ENCODE measurements at regions not wholly inside any gene's neighbourhood (a gene's known extent, or its start where the extent isn't known, plus 50 kb on each side); places are given as distances from the start of the nearest gene placed in this dataset.

DNA sequence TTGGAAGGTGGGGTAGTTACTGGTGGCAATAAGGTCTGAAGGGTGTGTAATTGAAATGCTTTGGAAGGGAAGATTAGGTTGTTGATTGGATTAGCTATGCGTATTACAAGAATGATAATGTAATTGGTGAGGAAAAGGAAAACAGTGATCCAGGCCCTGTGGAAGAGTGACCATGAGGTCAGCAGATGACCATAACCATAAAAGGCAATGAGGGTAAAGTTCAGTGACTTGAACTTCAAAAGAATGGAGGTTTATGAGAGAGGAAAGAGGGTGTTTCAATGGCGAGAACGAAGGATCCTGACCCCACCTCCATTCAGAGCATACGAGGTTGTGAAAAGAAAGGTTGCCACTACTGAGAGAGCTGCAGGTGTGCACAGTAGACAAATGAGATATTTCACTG is 439.7 kb downstream of the CCSER2 start:
- H3K9me1 ChIP-seq (ENCODE audit: insufficient read depth, low read length) = no peaks in the 10 kb centered on the region
- peaks cover 15% of the 10 kb centered on the region; the same call in 1 of the 2 replicates for H3K9me3 ChIP-seq (ENCODE audit: control insufficient read depth, insufficient read depth, low read length)
- H3K27me3 ChIP-seq (ENCODE audit: control insufficient read depth, insufficient read depth, low read length) = no peaks in the 10 kb centered on the region
- H3K9ac ChIP-seq (ENCODE audit: low read depth, low read length) = no peak overlapping the region
- no TSS peak for BruUV-seq (replicated peaks)
- no peak overlapping the region for H2AK5ac ChIP-seq (ENCODE audit: low read depth, low read length)
- H4K20me1 ChIP-seq (ENCODE audit: insufficient read depth, low read length) = no peaks in the 10 kb centered on the region
- no peak overlapping the region for H3K18ac ChIP-seq (ENCODE audit: low read depth, low read length)
- no peak overlapping the region for H2BK15ac ChIP-seq (ENCODE audit: low read depth, low read length)
- WGBS, 2 experiments (ENCODE audit: extremely low coverage in 2 of 2, insufficient read length in 1 of 2) = 100% methylated on average over 1 of the region's 4 CpGs
- POLR2A ChIA-PET (ENCODE audit: unreplicated experiment) = no interaction called here
- H4K8ac ChIP-seq (ENCODE audit: low read depth in 2 of 2, low read length in 2 of 2) = no peak overlapping the region
- H3K79me1 ChIP-seq (ENCODE audit: low read depth in 1 of 2, low read length in 2 of 2) = no peaks in the 10 kb centered on the region
- H2BK120ac ChIP-seq (ENCODE audit: low read depth, low read length) = no peak overlapping the region
- no peaks in the 10 kb centered on the region for H3K4me1 ChIP-seq (ENCODE audit: control insufficient read depth, insufficient read depth, low read length)
- no peak for DNase-seq
- no peak overlapping the region for H4K91ac ChIP-seq (ENCODE audit: insufficient read depth, low read depth, low read length)
- H3K4ac ChIP-seq (ENCODE audit: low read depth, low read length) = no peak overlapping the region
- in situ Hi-C loops (cut with MboI; ENCODE audit: low sequenced_read_pairs) = no loop called here
- H3K56ac ChIP-seq (ENCODE audit: extremely low read depth, insufficient read depth, low read length) = no peak overlapping the region
- no peak overlapping the region for H2BK5ac ChIP-seq (ENCODE audit: low read depth, low read length, poor library complexity, severe bottlenecking)
- dilution Hi-C loops (cut with HindIII; ENCODE audit: low sequenced_read_pairs, unreplicated experiment) = no loop called here
- intact Hi-C loops (cut with micrococcal nuclease) = no loop called here
- ATAC-seq (ENCODE audit: low read depth) = no peak
- H4K5ac ChIP-seq (ENCODE audit: low read depth, low read length) = no peak overlapping the region
- no peak overlapping the region for H2AFZ ChIP-seq (replicated peaks; ENCODE audit: low read length, poor library complexity)
- H2BK20ac ChIP-seq (ENCODE audit: low read depth, low read length) = no peak overlapping the region
- no peak overlapping the region for H3K14ac ChIP-seq (replicated peaks; ENCODE audit: low read depth, low read length)
- no peak overlapping the region for H2AK9ac ChIP-seq (replicated peaks; ENCODE audit: low read depth, low read length, poor library complexity)
- H3K27ac ChIP-seq (ENCODE audit: insufficient read depth, low read length) = no peak overlapping the region
- H3K4me2 ChIP-seq (ENCODE audit: low read depth, low read length) = no peak overlapping the region
- H3K23ac ChIP-seq (ENCODE audit: low read depth, low read length) = no peak overlapping the region
- CTCF ChIA-PET = no interaction called here
- H3K4me3 ChIP-seq (ENCODE audit: insufficient read depth, low read depth, low read length) = no peak overlapping the region
- TF ChIP-seq CHD1 (IDR thresholded peaks at IDR 0.05; ENCODE audit: low read depth, low read length) (no peak), RAD21 (IDR thresholded peaks at IDR 0.05; ENCODE audit: low read length) (no peak), RFX5 (IDR thresholded peaks at IDR 0.05; ENCODE audit: low read depth, low read length) (no peak), CEBPB (IDR thresholded peaks at IDR 0.05; ENCODE audit: low read depth, low read length) (no peak), SMC3 (IDR thresholded peaks at IDR 0.05; ENCODE audit: low read depth, low read length) (no peak), POLR2A (IDR thresholded peaks at IDR 0.05; ENCODE audit: low read depth, low read length) (no peak), MAFK (IDR thresholded peaks at IDR 0.05; ENCODE audit: low read depth, low read length) (no peak), FOS (IDR thresholded peaks at IDR 0.05; ENCODE audit: low read depth, low read length) (no peak), BHLHE40 (IDR thresholded peaks at IDR 0.05; ENCODE audit: low read depth, low read length) (no peak), NFE2L2 (IDR thresholded peaks at IDR 0.05; ENCODE audit: low read depth, low read length) (no peak), MXI1 (IDR thresholded peaks at IDR 0.05; ENCODE audit: borderline replicate concordance, low read depth, low read length) (no peak)
- TF ChIP-seq, protein P1, sequence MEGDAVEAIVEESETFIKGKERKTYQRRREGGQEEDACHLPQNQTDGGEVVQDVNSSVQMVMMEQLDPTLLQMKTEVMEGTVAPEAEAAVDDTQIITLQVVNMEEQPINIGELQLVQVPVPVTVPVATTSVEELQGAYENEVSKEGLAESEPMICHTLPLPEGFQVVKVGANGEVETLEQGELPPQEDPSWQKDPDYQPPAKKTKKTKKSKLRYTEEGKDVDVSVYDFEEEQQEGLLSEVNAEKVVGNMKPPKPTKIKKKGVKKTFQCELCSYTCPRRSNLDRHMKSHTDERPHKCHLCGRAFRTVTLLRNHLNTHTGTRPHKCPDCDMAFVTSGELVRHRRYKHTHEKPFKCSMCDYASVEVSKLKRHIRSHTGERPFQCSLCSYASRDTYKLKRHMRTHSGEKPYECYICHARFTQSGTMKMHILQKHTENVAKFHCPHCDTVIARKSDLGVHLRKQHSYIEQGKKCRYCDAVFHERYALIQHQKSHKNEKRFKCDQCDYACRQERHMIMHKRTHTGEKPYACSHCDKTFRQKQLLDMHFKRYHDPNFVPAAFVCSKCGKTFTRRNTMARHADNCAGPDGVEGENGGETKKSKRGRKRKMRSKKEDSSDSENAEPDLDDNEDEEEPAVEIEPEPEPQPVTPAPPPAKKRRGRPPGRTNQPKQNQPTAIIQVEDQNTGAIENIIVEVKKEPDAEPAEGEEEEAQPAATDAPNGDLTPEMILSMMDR (conservative IDR thresholded peaks at IDR 0.05; ENCODE audit: low read depth, low read length) = no peak
- TF ChIP-seq, protein P2, sequence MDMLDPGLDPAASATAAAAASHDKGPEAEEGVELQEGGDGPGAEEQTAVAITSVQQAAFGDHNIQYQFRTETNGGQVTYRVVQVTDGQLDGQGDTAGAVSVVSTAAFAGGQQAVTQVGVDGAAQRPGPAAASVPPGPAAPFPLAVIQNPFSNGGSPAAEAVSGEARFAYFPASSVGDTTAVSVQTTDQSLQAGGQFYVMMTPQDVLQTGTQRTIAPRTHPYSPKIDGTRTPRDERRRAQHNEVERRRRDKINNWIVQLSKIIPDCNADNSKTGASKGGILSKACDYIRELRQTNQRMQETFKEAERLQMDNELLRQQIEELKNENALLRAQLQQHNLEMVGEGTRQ (IDR thresholded peaks at IDR 0.05; ENCODE audit: low read depth, low read length) = no peak
- no peaks in the 10 kb centered on the region for H3K36me3 ChIP-seq (ENCODE audit: control insufficient read depth, insufficient read depth, low read length)
